Spinal cord (tissue), 9 donors: ENCODE measurements at regions not wholly inside any gene's neighbourhood (a gene's known extent, or its start where the extent isn't known, plus 50 kb on each side); places are given as distances from the start of the nearest gene placed in this dataset.
"Not testable (repeated sequence)": the region's sequence is repeated elsewhere in the genome, so short reads cannot be mapped to it uniquely, and the experiment has no call there.

ENCODE experiments used
- DNase-seq, 6 donors: peaks; one replicate each; pipeline versions ENCODE4 v3.0.0 to v3.0.0-alpha.2; 2013 to 2015; ENCODE audit warnings: low spot score in 6 of 6, low read depth in 4 of 6
- H3K27ac ChIP-seq: one replicate; pipeline ENCODE4 v1.5.1; 2013; ENCODE audit warnings: low read depth, low read length, control low read depth
- H3K27me3 ChIP-seq: one replicate; pipeline ENCODE4 v1.6.1; 2013; ENCODE audit warnings: low read length; ENCODE audit not compliant: control insufficient read depth, insufficient read depth
- H3K36me3 ChIP-seq: one replicate; pipeline ENCODE4 v1.6.1; 2013; ENCODE audit warnings: low read length; ENCODE audit not compliant: control insufficient read depth, insufficient read depth
- H3K4me1 ChIP-seq: one replicate; pipeline ENCODE4 v1.6.1; 2013; ENCODE audit warnings: low read length; ENCODE audit not compliant: control insufficient read depth, insufficient read depth
- H3K4me3 ChIP-seq: one replicate; pipeline ENCODE4 v1.5.1; 2013; ENCODE audit warnings: low read depth, low read length, control low read depth
- H3K9me3 ChIP-seq: one replicate; pipeline ENCODE4 v1.6.1; 2013; ENCODE audit warnings: low read length; ENCODE audit not compliant: control insufficient read depth, insufficient read depth
- WGBS: methylation state at CpG from one replicate; pipeline ENCODE4 v1.1.5; 2013; ENCODE audit warnings: missing lambda C conversion rate; ENCODE audit not compliant: insufficient coverage; 5-methylcytosine and 5-hydroxymethylcytosine counted together
- donor health status: healthy.

DNA sequence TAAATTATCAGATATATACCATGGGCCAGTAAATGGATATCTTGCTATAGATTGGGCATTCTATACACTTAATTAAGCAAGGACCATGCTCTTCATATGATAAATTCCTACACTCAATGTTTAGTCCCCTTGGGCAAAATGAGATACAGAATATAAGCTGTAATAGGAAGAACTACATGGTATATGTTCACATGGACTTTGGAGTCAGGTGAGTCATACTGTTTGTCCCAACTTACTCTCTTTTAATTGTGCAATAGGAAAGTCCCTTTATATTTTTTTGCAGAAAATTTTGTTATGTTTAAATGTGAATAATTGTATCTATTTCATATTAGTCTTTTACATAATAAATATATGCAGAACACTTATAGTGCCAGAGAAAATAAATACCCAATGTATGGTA lies 820.2 kb upstream of the ADAMTS5 start:
- no peak overlapping the region for H3K4me3 ChIP-seq
- H3K27ac ChIP-seq, result no peak overlapping the region
- no peak for DNase-seq
- H3K27me3 ChIP-seq, result no peaks in the 10 kb centered on the region
- no peaks in the 10 kb centered on the region for H3K36me3 ChIP-seq
- H3K9me3 ChIP-seq, result peaks cover 2% of the 10 kb centered on the region
- no peaks in the 10 kb centered on the region for H3K4me1 ChIP-seq

DNA sequence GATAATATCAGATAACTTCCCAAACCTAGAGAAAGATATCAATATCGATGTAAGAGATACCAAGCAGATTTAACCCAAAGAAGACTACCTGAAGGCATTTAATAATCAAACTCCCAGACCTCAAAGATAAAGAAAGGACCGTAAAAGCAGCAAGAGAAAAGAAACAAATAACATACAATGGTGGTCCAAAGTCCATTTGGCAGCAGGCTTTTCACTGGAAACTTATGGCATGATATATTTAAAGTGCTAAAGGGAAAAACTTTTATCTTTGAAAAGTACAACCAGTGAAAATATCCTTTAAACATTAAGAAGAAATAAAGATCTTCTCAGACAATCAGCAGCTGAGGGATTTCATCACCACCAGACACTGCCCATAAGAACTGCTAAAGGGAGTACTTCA lies 812.7 kb upstream of the ADAMTS5 start:
- Histone ChIP-seq H3K4me1 (no peaks in the 10 kb centered on the region), H3K27me3 (no peaks in the 10 kb centered on the region), H3K9me3 (no peaks in the 10 kb centered on the region), H3K36me3 (no peaks in the 10 kb centered on the region), H3K27ac (no peak overlapping the region), H3K4me3 (no peak overlapping the region)
- DNase-seq, result no peak
- WGBS, result no CpG with 5 or more reads among the region's 2 CpGs

DNA sequence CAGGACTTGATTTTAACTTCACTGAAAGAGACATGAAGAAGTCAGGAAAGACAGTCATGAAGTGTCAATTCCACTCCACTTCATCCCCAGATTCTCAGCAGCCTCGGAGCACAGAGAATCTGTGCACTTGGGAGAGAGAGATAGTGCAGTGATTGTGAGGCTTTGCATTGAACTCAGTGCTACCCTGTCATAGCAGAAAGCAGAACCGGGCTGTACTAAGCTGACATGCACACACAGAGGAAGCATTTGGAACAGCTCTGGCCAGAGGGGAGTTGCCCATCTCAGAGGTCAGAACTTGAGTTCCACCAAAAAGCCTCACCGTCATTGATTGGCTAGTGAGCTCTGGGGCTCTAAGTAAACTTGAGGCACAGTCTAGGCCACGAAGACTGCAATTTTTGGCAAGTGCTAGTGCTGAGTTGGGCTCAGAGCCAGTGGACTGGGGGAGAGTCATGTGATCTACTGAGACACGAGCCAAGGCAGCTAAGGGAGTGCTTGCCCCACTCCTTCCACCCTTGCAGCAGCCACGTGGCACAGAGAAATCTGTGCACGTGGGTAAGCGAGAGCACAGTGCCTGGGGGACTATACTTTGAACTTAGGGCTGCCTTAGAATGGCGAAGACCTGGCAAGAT lies 810.2 kb upstream of the ADAMTS5 start:
- Histone ChIP-seq H3K4me3 (no peak overlapping the region), H3K27ac (no peak overlapping the region), H3K9me3 (no peaks in the 10 kb centered on the region), H3K4me1 (no peaks in the 10 kb centered on the region), H3K36me3 (no peaks in the 10 kb centered on the region), H3K27me3 (no peaks in the 10 kb centered on the region)
- peak in 1 of 6 donors; percentile 16 for DNase-seq
- WGBS, result 70% methylated on average over 8 of the region's 9 CpGs

DNA sequence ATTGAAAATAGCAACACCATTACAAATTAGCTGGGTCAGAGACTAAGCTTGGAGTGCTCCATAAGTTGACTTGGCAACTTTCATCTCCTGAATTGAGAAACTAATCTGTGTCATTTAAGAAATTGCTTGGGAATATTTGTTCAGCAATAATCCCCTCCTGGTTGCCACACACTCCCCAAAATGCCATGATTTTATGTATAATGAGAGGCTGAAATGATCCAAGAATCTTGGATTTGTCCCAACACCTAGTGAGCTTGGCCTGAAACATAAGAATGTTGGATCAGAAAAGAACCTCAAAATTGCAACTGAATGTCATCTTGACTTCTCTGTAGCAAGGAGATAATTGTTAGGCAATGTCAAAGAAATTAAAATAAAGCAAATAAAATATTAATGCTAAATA lies 805.9 kb upstream of the ADAMTS5 start:
- peak in 3 of 6 donors; percentile 2 to 45 (median 23) for DNase-seq
- H3K4me3 ChIP-seq, result no peak overlapping the region

DNA sequence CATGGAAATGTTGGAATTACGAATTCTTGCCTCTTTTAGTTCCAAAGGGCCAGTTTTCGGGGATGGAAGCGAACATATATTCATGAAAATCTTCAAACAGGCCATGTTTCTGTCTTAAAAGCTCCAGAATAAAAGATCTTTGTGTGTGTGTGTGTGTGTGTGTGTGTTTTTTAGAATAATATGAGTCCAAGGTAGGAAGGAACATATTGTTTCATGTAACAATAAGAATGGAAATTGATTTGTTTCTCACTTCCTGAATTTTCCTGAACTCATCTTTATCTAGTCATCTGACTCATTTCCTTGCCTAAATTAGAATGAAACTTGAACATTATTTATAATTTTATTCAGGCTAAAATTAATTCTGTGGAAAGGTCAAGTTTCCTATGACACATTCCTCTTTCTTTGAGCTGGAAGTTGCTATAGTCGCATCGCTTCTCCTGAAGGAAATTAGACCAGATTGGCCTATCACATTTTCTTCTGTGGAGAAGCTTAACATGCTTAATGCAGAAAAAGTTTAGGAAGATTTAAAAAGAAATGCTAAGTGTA lies 805.1 kb upstream of the ADAMTS5 start:
- Histone ChIP-seq H3K4me1 (no peaks in the 10 kb centered on the region), H3K4me3 (no peak overlapping the region), H3K27me3 (no peaks in the 10 kb centered on the region), H3K9me3 (no peaks in the 10 kb centered on the region), H3K36me3 (no peaks in the 10 kb centered on the region), H3K27ac (no peak overlapping the region)
- DNase-seq, result no peak
- WGBS, result no CpG with 5 or more reads among the region's 5 CpGs

More for the DNA sequence above, 805.9 kb upstream of the ADAMTS5 start:
- Histone ChIP-seq H3K27me3 (no peaks in the 10 kb centered on the region), H3K27ac (no peak overlapping the region), H3K9me3 (no peaks in the 10 kb centered on the region), H3K36me3 (no peaks in the 10 kb centered on the region), H3K4me1 (no peaks in the 10 kb centered on the region)

DNA sequence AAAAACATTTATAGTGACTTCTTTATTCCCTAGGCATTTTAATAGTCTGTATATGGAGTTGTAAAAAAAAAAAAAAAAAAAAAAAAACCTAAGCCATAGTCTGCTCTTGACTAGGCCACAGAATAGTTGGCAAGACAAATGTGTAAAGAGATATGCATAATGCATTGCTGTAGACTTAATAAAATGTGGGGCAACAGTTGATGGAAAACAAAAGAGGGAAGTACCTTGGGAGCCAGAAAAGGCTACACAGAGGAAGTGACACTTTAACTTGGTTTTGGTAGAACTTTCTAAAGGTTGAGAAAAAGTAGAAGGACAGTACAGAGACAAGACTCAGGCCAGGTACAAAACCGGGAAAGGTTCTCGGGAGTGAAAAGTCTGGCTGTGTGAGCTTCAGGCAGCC lies 802.9 kb upstream of the ADAMTS5 start:
- H3K4me1 ChIP-seq, result no peaks in the 10 kb centered on the region
- DNase-seq, result no peak
- H3K9me3 ChIP-seq, result no peaks in the 10 kb centered on the region
- no peak overlapping the region for H3K4me3 ChIP-seq
- 100% methylated on average over 2 of the region's 2 CpGs for WGBS
- H3K36me3 ChIP-seq, result no peaks in the 10 kb centered on the region
- no peaks in the 10 kb centered on the region for H3K27me3 ChIP-seq
- no peak overlapping the region for H3K27ac ChIP-seq

DNA sequence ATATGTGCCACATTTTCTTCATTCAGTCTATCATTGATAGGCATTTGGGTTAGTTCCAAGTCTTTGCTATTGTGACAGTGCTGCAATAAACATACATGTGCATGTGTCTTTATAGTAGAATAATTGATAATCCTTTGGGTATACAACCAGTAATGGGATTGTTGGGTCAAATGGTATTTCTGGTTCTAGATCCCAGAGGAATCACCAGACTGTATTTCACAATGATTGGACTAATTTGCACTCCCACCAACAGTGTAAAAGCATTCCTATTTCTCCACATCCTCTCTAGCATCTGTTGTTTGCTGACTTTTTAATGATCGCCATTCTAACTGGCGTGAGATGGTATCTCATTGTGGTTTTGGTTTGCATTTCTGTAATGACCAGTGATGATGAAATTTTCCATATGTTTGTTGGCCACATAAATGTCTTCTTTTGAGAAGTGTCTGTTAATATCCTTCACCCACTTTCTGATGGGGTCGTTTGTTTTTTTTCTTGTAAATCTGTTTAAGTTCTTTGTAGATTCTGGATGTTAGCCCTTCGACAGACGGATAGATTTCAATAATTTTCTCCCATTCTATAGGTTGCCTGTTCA lies 801.3 kb upstream of the ADAMTS5 start:
- WGBS, result no CpG with 5 or more reads among the region's 5 CpGs
- not testable (repeated sequence) for H3K27me3 ChIP-seq, H3K4me1 ChIP-seq, H3K9me3 ChIP-seq, H3K36me3 ChIP-seq, DNase-seq, H3K4me3 ChIP-seq, H3K27ac ChIP-seq

DNA sequence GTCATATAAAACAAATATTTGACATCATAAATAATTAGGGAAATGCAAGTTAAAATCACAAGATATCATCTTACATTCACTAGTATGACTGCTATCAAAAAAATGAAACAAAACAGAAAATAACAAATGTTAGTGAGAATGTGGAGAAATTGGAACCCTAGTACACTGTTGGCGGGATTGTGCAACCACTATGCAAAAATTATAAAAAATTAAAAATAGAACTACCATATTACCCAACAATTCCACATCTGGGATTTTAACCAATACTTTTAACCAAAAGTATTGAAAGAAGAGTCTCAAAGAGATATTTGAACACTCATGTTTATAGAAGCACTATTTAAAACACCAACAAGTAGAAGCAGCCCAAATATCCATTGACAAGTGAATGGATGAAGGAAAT lies 797.2 kb upstream of the ADAMTS5 start:
- no peaks in the 10 kb centered on the region for H3K4me1 ChIP-seq
- H3K4me3 ChIP-seq, result no peak overlapping the region
- no CpG with 5 or more reads among the region's 1 CpG for WGBS
- H3K27me3 ChIP-seq, result no peaks in the 10 kb centered on the region
- H3K36me3 ChIP-seq, result no peaks in the 10 kb centered on the region
- H3K9me3 ChIP-seq, result no peaks in the 10 kb centered on the region
- no peak for DNase-seq
- H3K27ac ChIP-seq, result no peak overlapping the region

DNA sequence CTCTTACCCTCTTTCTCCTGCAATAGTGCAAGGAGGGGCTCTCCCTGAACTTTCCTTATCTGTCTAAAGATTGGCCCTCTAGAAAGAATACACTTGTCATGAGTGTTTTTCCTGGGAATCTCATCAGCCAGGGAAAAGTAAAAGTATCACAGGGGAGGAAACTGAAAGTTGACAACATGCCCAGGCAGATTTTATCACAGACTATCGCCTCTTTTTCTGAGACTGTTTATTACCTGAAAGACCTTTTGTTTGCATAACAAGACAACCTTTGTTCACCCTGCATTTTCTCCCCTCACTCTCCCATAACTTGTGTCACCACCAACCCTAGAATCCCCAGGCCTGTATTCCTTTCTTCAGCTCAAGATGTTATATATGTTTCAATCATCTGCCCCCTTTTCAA lies 794.7 kb upstream of the ADAMTS5 start:
- H3K36me3 ChIP-seq, result no peaks in the 10 kb centered on the region
- no peak for DNase-seq
- H3K4me1 ChIP-seq, result no peaks in the 10 kb centered on the region
- H3K27me3 ChIP-seq, result no peaks in the 10 kb centered on the region
- no peak overlapping the region for H3K4me3 ChIP-seq
- 11% methylated on average over 1 of the region's 1 CpG for WGBS
- H3K9me3 ChIP-seq, result no peaks in the 10 kb centered on the region
- H3K27ac ChIP-seq, result no peak overlapping the region

DNA sequence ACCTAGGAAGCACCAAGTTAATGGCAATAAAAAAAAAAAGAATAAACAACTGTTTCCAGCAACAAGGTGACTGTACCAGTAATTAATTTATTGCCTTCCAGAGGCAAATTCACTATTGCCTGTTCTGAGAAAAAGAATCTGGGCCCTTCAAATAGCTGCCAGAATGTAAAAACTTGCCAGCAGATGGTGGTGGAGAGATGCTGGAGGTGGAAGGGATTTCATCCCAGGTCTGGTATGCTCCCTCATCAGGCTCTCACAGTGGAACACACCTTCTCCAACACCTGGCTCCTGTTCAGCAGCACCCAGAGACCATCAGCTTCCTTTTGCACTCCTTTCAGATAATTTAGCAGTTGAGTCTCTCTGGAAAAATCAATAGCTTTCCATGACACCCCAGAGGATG lies 792.9 kb upstream of the ADAMTS5 start:
- Histone ChIP-seq H3K27ac (no peak overlapping the region), H3K4me1 (no peaks in the 10 kb centered on the region), H3K27me3 (no peaks in the 10 kb centered on the region), H3K4me3 (no peak overlapping the region), H3K36me3 (no peaks in the 10 kb centered on the region), H3K9me3 (no peaks in the 10 kb centered on the region)
- no peak for DNase-seq
